ENCODE measurements at regions not wholly inside any gene's neighbourhood (a gene's known extent, or its start where the extent isn't known, plus 50 kb on each side); places are given as distances from the start of the nearest gene placed in this dataset.
"Not testable (repeated sequence)": the region's sequence is repeated elsewhere in the genome, so short reads cannot be mapped to it uniquely, and the experiment has no call there.

- Histone ChIP-seq H3K36me3 (ENCODE audit: control insufficient read depth, insufficient read depth, low read length, severe bottlenecking) (no peaks in the 10 kb centered on the region), H3K27me3 (replicated peaks; ENCODE audit: control insufficient read depth, insufficient read depth, low read length) (no peaks in the 10 kb centered on the region), H3K9me3 (ENCODE audit: control insufficient read depth, low read length) (no peaks in the 10 kb centered on the region), H3K4me3 (ENCODE audit: low read length) (peak overlapping the region; percentile 74), H3K9ac (ENCODE audit: low read length) (peak overlapping the region; percentile 48), H3K4me1 (ENCODE audit: control insufficient read depth, insufficient read depth, low read length) (peaks cover 52% of the 10 kb centered on the region)
- no peak for DNase-seq (ENCODE audit: low read depth)
Measured at GRCh38 chr13:50222569-50223332, 207.5 kb downstream of the KCNRG start.

- Histone ChIP-seq H3K27me3 (replicated peaks; ENCODE audit: control insufficient read depth, insufficient read depth, low read length) (no peaks in the 10 kb centered on the region), H3K36me3 (ENCODE audit: control insufficient read depth, insufficient read depth, low read length, severe bottlenecking) (no peaks in the 10 kb centered on the region), H3K9ac (ENCODE audit: low read length) (no peak overlapping the region), H3K4me1 (ENCODE audit: control insufficient read depth, insufficient read depth, low read length) (peaks cover 52% of the 10 kb centered on the region), H3K4me3 (ENCODE audit: low read length) (no peak overlapping the region), H3K9me3 (ENCODE audit: control insufficient read depth, low read length) (no peaks in the 10 kb centered on the region)
- peak; percentile 44 for DNase-seq (ENCODE audit: low read depth)
Measured at GRCh38 chr13:50224534-50224933, 209.3 kb downstream of the KCNRG start.

GRCh38 chr13:50225193-50226155 lies 210.2 kb downstream of the KCNRG start:
- H3K4me3 ChIP-seq (ENCODE audit: low read length) = no peak overlapping the region
- no peaks in the 10 kb centered on the region for H3K36me3 ChIP-seq (ENCODE audit: control insufficient read depth, insufficient read depth, low read length, severe bottlenecking)
- DNase-seq (ENCODE audit: low read depth) = no peak
- peaks cover 59% of the 10 kb centered on the region for H3K4me1 ChIP-seq (ENCODE audit: control insufficient read depth, insufficient read depth, low read length)
- no peaks in the 10 kb centered on the region for H3K9me3 ChIP-seq (ENCODE audit: control insufficient read depth, low read length)
- H3K9ac ChIP-seq (ENCODE audit: low read length) = no peak overlapping the region
- no peaks in the 10 kb centered on the region for H3K27me3 ChIP-seq (replicated peaks; ENCODE audit: control insufficient read depth, insufficient read depth, low read length)

GRCh38 chr13:50226515-50227155 lies 211.4 kb downstream of the KCNRG start:
- H3K4me1 ChIP-seq (ENCODE audit: control insufficient read depth, insufficient read depth, low read length) = peaks cover 62% of the 10 kb centered on the region
- DNase-seq (ENCODE audit: low read depth) = no peak
- H3K4me3 ChIP-seq (ENCODE audit: low read length) = no peak overlapping the region
- no peak overlapping the region for H3K9ac ChIP-seq (ENCODE audit: low read length)
- H3K36me3 ChIP-seq (ENCODE audit: control insufficient read depth, insufficient read depth, low read length, severe bottlenecking) = no peaks in the 10 kb centered on the region
- H3K27me3 ChIP-seq (replicated peaks; ENCODE audit: control insufficient read depth, insufficient read depth, low read length) = no peaks in the 10 kb centered on the region
- no peaks in the 10 kb centered on the region for H3K9me3 ChIP-seq (ENCODE audit: control insufficient read depth, low read length)

GRCh38 chr13:50227361-50227760 lies 212.1 kb downstream of the KCNRG start:
- H3K4me3 ChIP-seq (ENCODE audit: low read length) = no peak overlapping the region
- H3K36me3 ChIP-seq (ENCODE audit: control insufficient read depth, insufficient read depth, low read length, severe bottlenecking) = no peaks in the 10 kb centered on the region
- H3K9me3 ChIP-seq (ENCODE audit: control insufficient read depth, low read length) = no peaks in the 10 kb centered on the region
- H3K9ac ChIP-seq (ENCODE audit: low read length) = no peak overlapping the region
- no peak for DNase-seq (ENCODE audit: low read depth)
- peaks cover 55% of the 10 kb centered on the region for H3K4me1 ChIP-seq (ENCODE audit: control insufficient read depth, insufficient read depth, low read length)
- no peaks in the 10 kb centered on the region for H3K27me3 ChIP-seq (replicated peaks; ENCODE audit: control insufficient read depth, insufficient read depth, low read length)

GRCh38 chr13:50228527-50228926 lies 213.3 kb downstream of the KCNRG start:
- no peak for DNase-seq (ENCODE audit: low read depth)

GRCh38 chr13:50229960-50230661 lies 214.9 kb downstream of the KCNRG start:
- peak overlapping the region; percentile 65 for H3K4me3 ChIP-seq (ENCODE audit: low read length)
- H3K27me3 ChIP-seq (replicated peaks; ENCODE audit: control insufficient read depth, insufficient read depth, low read length) = no peaks in the 10 kb centered on the region
- peaks cover 32% of the 10 kb centered on the region for H3K4me1 ChIP-seq (ENCODE audit: control insufficient read depth, insufficient read depth, low read length)
- no peaks in the 10 kb centered on the region for H3K9me3 ChIP-seq (ENCODE audit: control insufficient read depth, low read length)
- peak; percentile 71 for DNase-seq (ENCODE audit: low read depth)
- H3K9ac ChIP-seq (ENCODE audit: low read length) = no peak overlapping the region
- no peaks in the 10 kb centered on the region for H3K36me3 ChIP-seq (ENCODE audit: control insufficient read depth, insufficient read depth, low read length, severe bottlenecking)

More at GRCh38 chr13:50228527-50228926, 213.3 kb downstream of the KCNRG start:
- H3K9me3 ChIP-seq (ENCODE audit: control insufficient read depth, low read length) = no peaks in the 10 kb centered on the region
- peaks cover 48% of the 10 kb centered on the region for H3K4me1 ChIP-seq (ENCODE audit: control insufficient read depth, insufficient read depth, low read length)
- no peak overlapping the region for H3K9ac ChIP-seq (ENCODE audit: low read length)
- no peaks in the 10 kb centered on the region for H3K27me3 ChIP-seq (replicated peaks; ENCODE audit: control insufficient read depth, insufficient read depth, low read length)
- H3K4me3 ChIP-seq (ENCODE audit: low read length) = no peak overlapping the region
- no peaks in the 10 kb centered on the region for H3K36me3 ChIP-seq (ENCODE audit: control insufficient read depth, insufficient read depth, low read length, severe bottlenecking)

- no peak overlapping the region for H3K9ac ChIP-seq (ENCODE audit: low read length)
- H3K9me3 ChIP-seq (ENCODE audit: control insufficient read depth, low read length) = no peaks in the 10 kb centered on the region
- H3K27me3 ChIP-seq (replicated peaks; ENCODE audit: control insufficient read depth, insufficient read depth, low read length) = no peaks in the 10 kb centered on the region
- H3K4me3 ChIP-seq (ENCODE audit: low read length) = no peak overlapping the region
- no peaks in the 10 kb centered on the region for H3K36me3 ChIP-seq (ENCODE audit: control insufficient read depth, insufficient read depth, low read length, severe bottlenecking)
- H3K4me1 ChIP-seq (ENCODE audit: control insufficient read depth, insufficient read depth, low read length) = peaks cover 27% of the 10 kb centered on the region
- DNase-seq (ENCODE audit: low read depth) = no peak
Measured at GRCh38 chr13:50230662-50230978, 215.4 kb downstream of the KCNRG start.

GRCh38 chr13:50233574-50233973 lies 218.3 kb downstream of the KCNRG start:
- DNase-seq (ENCODE audit: low read depth); H3K36me3 ChIP-seq (ENCODE audit: control insufficient read depth, insufficient read depth, low read length, severe bottlenecking); H3K9me3 ChIP-seq (ENCODE audit: control insufficient read depth, low read length); H3K4me3 ChIP-seq (ENCODE audit: low read length); H3K27me3 ChIP-seq (replicated peaks; ENCODE audit: control insufficient read depth, insufficient read depth, low read length); H3K9ac ChIP-seq (ENCODE audit: low read length): not testable (repeated sequence)
- peaks cover 20% of the 10 kb centered on the region for H3K4me1 ChIP-seq (ENCODE audit: control insufficient read depth, insufficient read depth, low read length)

- H3K9ac ChIP-seq (ENCODE audit: low read length) = no peak overlapping the region
- no peaks in the 10 kb centered on the region for H3K9me3 ChIP-seq (ENCODE audit: control insufficient read depth, low read length)
- H3K36me3 ChIP-seq (ENCODE audit: control insufficient read depth, insufficient read depth, low read length, severe bottlenecking) = no peaks in the 10 kb centered on the region
- no peak for DNase-seq (ENCODE audit: low read depth)
- H3K4me1 ChIP-seq (ENCODE audit: control insufficient read depth, insufficient read depth, low read length) = peaks cover 15% of the 10 kb centered on the region
- H3K4me3 ChIP-seq (ENCODE audit: low read length) = no peak overlapping the region
- no peaks in the 10 kb centered on the region for H3K27me3 ChIP-seq (replicated peaks; ENCODE audit: control insufficient read depth, insufficient read depth, low read length)
Measured at GRCh38 chr13:50235604-50236342, 220.5 kb downstream of the KCNRG start.
